ENCODE measurements at regions not wholly inside any gene's neighbourhood (a gene's known extent, or its start where the extent isn't known, plus 50 kb on each side); places are given as distances from the start of the nearest gene placed in this dataset.
"Not testable (repeated sequence)": the region's sequence is repeated elsewhere in the genome, so short reads cannot be mapped to it uniquely, and the experiment has no call there.

DNA sequence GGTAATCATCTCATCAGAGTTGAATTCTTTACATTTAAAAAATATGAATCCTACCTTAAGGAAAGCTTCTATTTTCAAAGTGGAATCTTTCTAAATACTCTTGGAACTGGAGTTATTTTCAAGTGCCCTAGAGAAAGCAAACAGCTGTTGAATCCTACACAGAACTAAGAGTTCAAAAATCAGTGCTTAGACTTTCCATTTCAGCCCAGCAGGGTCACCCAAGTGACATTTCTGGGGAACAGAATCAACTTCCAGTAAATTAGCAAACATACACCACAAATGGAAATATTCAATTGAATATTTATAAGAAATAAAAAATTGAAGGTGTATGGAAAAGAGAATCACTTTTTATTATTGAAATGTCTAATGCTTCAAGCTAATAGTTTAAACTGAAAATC lies 427.7 kb upstream of the NOX3 start:
- DNase-seq (ENCODE audit: extremely low read depth, low read depth), result no peak
- TF ChIP-seq CTCF (IDR thresholded peaks at IDR 0.05; ENCODE audit: low read depth, low read length, missing control alignments), result no peak
- H3K4me3 ChIP-seq (replicated peaks; ENCODE audit: low read depth, low read length), result no peak overlapping the region

DNA sequence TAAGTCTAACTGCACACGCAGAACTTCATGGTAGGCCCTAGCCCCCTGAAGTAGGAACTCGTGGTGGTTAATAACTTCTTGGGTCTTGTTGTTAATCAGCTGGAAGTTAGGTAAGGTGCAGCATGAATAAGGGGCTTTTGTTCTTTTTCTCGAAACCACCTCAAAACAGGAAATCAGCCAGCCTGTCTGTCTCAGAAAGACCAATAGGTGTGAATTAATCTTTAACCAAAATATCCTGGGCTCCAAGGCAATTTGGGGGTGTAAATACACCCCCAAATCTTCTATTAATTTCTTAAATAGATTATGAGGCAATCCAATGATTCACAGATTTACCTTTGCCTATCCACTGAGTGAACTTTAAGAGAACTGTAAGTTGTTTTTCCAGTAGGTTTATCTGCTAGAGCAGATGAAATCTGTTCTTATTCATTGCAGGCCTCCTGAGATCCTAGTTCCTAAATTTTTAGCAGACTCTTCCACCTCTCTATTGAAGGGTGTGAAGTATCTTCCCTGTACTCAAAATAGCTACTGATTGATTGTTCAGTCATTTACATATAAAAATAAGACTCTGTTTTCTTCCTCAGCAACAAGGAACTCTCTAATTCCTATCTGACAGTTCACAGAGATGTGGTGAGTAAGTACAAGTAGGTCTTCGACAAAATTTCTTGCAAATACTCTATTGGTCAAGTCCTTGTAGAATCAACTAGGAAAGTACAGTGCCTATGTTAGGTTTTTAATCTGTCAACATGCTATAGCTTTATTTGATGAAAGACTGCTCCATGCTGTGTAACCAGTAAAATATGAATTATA lies 427.1 kb upstream of the NOX3 start:
- TF ChIP-seq CTCF (IDR thresholded peaks at IDR 0.05; ENCODE audit: low read depth, low read length, missing control alignments), result no peak
- DNase-seq (ENCODE audit: extremely low read depth, low read depth), result no peak
- H3K4me3 ChIP-seq (replicated peaks; ENCODE audit: low read depth, low read length), result no peak overlapping the region

DNA sequence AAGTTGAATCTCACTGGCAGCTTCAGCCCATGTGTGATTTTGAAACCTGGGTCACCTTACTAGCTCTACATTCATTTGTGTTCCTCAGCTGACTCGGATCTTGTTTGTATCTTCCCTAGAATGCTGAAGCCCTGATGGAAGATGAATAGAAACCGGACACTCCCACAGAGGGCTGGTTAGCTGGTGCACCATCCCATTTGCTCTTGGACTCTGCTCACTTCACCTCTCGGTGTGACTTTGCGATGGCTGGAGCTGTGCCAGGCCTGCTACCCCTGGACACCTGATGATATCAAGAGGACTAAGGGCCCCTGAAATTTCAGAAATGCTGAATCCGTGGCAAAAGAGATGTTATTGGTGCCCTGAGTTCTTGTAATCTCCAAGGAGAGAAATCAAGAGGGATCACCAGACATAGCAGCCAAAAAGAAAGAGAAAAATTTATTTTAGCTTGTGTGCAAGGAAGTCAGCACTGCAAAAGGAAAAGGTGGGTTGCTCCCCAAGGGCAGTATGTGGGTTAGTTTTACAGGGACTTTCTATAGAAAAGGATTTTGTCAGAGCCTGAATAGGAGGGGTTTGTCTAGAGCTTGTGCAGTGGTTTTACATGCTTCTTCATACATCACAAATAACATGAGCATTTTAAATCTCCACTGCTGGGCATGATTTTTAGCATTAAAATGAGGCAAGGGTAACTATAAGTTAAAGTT lies 426.3 kb upstream of the NOX3 start:
- no peak overlapping the region for H3K4me3 ChIP-seq (replicated peaks; ENCODE audit: low read depth, low read length)
- no peak for DNase-seq (ENCODE audit: extremely low read depth, low read depth)
- no peak for TF ChIP-seq CTCF (IDR thresholded peaks at IDR 0.05; ENCODE audit: low read depth, low read length, missing control alignments)

DNA sequence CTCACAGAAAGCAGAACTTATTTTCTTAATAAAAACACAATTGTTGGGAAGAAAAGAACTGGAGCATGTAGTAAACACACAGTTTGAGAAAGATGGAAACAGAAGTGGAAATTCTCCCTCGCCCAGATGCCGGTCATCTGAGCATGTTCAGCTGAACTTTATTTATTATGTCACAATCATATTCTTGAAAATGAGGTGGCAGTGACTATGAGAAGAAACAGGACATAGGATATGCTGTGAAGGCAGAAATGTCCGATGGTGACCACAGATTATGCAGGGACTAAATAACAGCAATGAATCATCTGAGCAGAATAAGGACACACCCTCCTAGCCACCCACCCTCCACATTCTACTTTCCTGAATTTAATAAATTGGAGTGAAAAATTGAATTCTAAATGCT lies 425.3 kb upstream of the NOX3 start:
- no peak overlapping the region for H3K4me3 ChIP-seq (replicated peaks; ENCODE audit: low read depth, low read length)
- no peak for DNase-seq (ENCODE audit: extremely low read depth, low read depth)
- TF ChIP-seq CTCF (IDR thresholded peaks at IDR 0.05; ENCODE audit: low read depth, low read length, missing control alignments), result no peak

DNA sequence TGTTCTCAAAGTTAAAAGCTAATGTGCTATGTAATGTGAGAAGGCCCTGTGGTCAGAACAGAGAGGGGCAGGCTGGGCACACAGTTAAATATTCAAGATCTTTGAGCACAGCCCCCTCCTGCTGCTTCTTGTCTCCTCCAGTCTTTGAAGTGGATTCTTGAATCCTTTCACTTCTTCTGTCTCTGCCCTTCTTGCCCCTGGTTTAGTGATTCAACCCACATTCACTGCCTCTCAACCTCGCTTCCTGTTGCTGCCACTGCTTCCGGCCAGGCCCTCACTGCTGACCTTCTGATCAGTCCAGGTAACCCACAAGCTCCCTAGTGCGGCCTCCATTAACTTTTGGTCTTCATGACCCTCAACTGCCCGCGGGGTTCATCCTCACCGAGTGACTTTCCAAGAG lies 417.3 kb upstream of the NOX3 start:
- TF ChIP-seq CTCF (IDR thresholded peaks at IDR 0.05; ENCODE audit: low read depth, low read length, missing control alignments), result no peak
- DNase-seq (ENCODE audit: extremely low read depth, low read depth), result no peak
- H3K4me3 ChIP-seq (replicated peaks; ENCODE audit: low read depth, low read length), result no peak overlapping the region

GRCh38 chr6:155867682-155868081 lies 412.0 kb upstream of the NOX3 start:
- H3K4me3 ChIP-seq (replicated peaks; ENCODE audit: low read depth, low read length), result no peak overlapping the region
- DNase-seq (ENCODE audit: extremely low read depth, low read depth), result no peak

DNA sequence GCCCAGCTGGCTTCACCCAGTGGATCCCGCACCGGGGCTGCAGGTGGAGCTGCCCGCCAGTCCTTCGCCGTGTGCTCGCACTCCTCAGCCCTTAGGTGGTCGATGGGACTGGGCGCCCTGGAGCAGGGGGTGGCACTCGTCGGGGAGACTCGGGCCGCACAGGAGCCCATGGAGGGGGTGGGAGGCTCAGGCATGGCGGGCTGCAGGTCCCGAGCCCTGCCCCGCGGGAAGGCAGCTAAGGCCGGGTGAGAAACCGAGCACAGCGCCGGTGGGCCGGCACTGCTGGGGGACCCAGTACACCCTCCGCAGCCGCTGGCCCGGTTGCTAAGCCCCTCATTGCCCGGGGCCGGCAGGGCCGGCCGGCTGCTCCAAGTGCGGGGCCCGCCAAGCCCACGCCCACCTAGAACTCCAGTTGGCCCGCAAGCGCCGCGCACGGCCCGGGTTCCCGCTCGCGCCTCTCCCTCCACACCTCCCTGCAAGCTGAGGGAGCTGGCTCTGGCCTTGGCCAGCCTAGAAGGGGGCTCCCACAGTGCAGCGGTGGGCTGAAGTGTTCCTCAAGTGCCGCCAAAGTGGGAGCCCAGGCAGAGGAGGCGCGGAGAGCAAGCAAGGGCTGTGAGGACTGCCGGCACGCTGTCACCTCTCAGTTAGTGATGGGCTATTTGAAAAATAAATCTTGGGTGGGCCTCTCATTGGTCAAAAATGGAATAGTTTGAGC lies 411.2 kb upstream of the NOX3 start:
- DNase-seq (ENCODE audit: extremely low read depth, low read depth); H3K4me3 ChIP-seq (replicated peaks; ENCODE audit: low read depth, low read length): not testable (repeated sequence)

More at GRCh38 chr6:155867682-155868081, 412.0 kb upstream of the NOX3 start:
- no peak for TF ChIP-seq CTCF (IDR thresholded peaks at IDR 0.05; ENCODE audit: low read depth, low read length, missing control alignments)
